ENCODE measurements at regions not wholly inside any gene's neighbourhood (a gene's known extent, or its start where the extent isn't known, plus 50 kb on each side); places are given as distances from the start of the nearest gene placed in this dataset.
A peak's percentile ranks its signal among the peaks of the same experiment; 100 is the strongest.
"Not testable (repeated sequence)": the region's sequence is repeated elsewhere in the genome, so short reads cannot be mapped to it uniquely, and the experiment has no call there.

DNA sequence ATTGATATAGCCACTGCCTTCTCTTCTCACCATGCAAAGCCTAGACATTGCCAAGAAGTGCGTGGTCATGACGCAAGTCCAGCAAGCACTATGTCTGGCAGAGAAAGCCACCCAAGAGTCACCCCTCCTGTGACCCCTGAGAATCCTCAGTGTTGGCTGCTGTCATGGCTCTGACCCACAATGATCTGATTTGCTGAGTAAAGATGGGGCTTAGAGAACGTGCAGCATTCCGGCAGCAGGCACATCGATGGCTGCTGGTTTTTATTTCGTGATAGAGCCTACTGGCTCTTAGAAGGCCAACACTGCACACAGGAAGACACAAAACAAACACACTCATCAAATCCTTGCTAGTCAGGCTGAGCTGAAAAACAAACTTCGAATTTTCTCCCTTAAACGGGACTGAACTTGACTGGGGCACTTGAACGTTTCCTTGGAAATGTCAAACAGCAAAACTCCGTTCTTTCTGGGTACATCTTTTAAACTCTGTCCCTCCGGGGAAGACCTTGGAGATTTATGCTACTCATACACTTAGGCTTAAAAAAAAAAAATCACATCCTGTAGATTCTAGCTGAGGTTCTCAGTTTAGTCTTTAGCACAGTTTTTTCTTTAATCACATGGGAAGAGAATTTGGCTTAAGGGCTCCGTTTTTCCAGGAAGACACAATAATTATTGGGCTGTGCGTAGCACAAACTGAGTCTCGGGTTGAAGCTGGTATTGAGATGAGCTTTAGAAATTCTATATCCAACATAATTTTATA is 88.2 kb upstream of the BASP1 start:
- H2AFZ ChIP-seq (ENCODE audit: low read length), result no peak overlapping the region
- DNase-seq, result no peak
- no peaks in the 10 kb centered on the region for H3K4me1 ChIP-seq (ENCODE audit: low read length)
- no peak overlapping the region for H3K4me2 ChIP-seq (ENCODE audit: low read depth, low read length, poor library complexity, severe bottlenecking)
- no peaks in the 10 kb centered on the region for H3K9me2 ChIP-seq (replicated peaks; ENCODE audit: insufficient read depth, low read length)
- no peak overlapping the region for H3K4me3 ChIP-seq (ENCODE audit: low read length)
- no peaks in the 10 kb centered on the region for H3K79me2 ChIP-seq (ENCODE audit: low read length)
- no peaks in the 10 kb centered on the region for H3K27me3 ChIP-seq (ENCODE audit: low read length)
- H3K36me3 ChIP-seq (ENCODE audit: insufficient read depth, low read length), result no peaks in the 10 kb centered on the region
- H3K9me3 ChIP-seq (ENCODE audit: low read length), result no peaks in the 10 kb centered on the region
- H4K20me1 ChIP-seq (ENCODE audit: insufficient read depth, low read depth, low read length), result no peaks in the 10 kb centered on the region
- H3K9ac ChIP-seq (ENCODE audit: low read length), result no peak overlapping the region
- H3K27ac ChIP-seq (ENCODE audit: low read length), result no peak overlapping the region

GRCh38 chr5:17130302-17130701 is 87.1 kb upstream of the BASP1 start:
- H3K79me2 ChIP-seq (ENCODE audit: low read length); H3K27me3 ChIP-seq (ENCODE audit: low read length); DNase-seq; H3K9ac ChIP-seq (ENCODE audit: low read length); H3K27ac ChIP-seq (ENCODE audit: low read length); H3K9me3 ChIP-seq (ENCODE audit: low read length); H3K36me3 ChIP-seq (ENCODE audit: insufficient read depth, low read length); H3K4me2 ChIP-seq (ENCODE audit: low read depth, low read length, poor library complexity, severe bottlenecking); H2AFZ ChIP-seq (ENCODE audit: low read length); H3K4me3 ChIP-seq (ENCODE audit: low read length); H3K9me2 ChIP-seq (replicated peaks; ENCODE audit: insufficient read depth, low read length); H4K20me1 ChIP-seq (ENCODE audit: insufficient read depth, low read depth, low read length); H3K4me1 ChIP-seq (ENCODE audit: low read length): not testable (repeated sequence)

DNA sequence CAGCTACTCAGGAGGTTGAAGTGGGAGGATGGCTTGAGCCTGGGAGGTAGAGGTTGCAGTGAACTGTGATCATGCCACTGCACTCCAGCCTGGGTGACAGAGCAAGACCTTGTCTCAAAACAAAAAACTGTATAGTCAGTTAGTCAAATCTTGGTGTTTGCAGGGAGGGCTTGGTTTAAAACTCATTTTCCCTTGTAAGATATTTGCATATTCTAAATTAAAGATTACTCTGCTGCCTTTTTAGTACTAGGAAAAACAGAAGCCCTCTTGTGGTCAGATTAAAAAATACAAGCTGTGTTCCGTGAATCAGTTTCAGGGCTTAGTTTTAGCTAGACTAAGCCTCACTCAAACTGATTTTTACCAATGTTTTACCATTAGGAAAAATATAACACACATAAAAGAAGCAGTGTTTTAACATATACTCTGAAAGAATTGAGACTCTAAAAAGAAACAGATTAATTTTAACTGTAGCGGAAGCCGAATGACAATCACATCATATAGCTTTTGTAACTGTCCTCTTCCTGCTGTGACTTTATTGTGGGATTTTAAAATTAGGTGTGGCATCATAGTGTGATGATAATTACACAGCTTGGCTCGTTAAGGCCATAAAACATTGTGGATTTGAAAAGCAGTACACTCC is 84.9 kb upstream of the BASP1 start:
- H3K9me2 ChIP-seq (replicated peaks; ENCODE audit: insufficient read depth, low read length), result no peaks in the 10 kb centered on the region
- no peak overlapping the region for H3K27ac ChIP-seq (ENCODE audit: low read length)
- no peak overlapping the region for H3K4me2 ChIP-seq (ENCODE audit: low read depth, low read length, poor library complexity, severe bottlenecking)
- H3K9me3 ChIP-seq (ENCODE audit: low read length), result no peaks in the 10 kb centered on the region
- no peak overlapping the region for H2AFZ ChIP-seq (ENCODE audit: low read length)
- no peaks in the 10 kb centered on the region for H4K20me1 ChIP-seq (ENCODE audit: insufficient read depth, low read depth, low read length)
- H3K27me3 ChIP-seq (ENCODE audit: low read length), result no peaks in the 10 kb centered on the region
- no peak overlapping the region for H3K9ac ChIP-seq (ENCODE audit: low read length)
- no peak overlapping the region for H3K4me3 ChIP-seq (ENCODE audit: low read length)
- H3K36me3 ChIP-seq (ENCODE audit: insufficient read depth, low read length), result no peaks in the 10 kb centered on the region
- DNase-seq, result peak; percentile 77
- no peaks in the 10 kb centered on the region for H3K4me1 ChIP-seq (ENCODE audit: low read length)
- H3K79me2 ChIP-seq (ENCODE audit: low read length), result no peaks in the 10 kb centered on the region

GRCh38 chr5:17135050-17135449 is 82.4 kb upstream of the BASP1 start:
- H3K9ac ChIP-seq (ENCODE audit: low read length), result no peak overlapping the region
- no peak overlapping the region for H3K27ac ChIP-seq (ENCODE audit: low read length)
- no peak overlapping the region for H2AFZ ChIP-seq (ENCODE audit: low read length)
- no peak overlapping the region for H3K4me3 ChIP-seq (ENCODE audit: low read length)
- H3K36me3 ChIP-seq (ENCODE audit: insufficient read depth, low read length), result no peaks in the 10 kb centered on the region
- H3K27me3 ChIP-seq (ENCODE audit: low read length), result no peaks in the 10 kb centered on the region
- H3K4me1 ChIP-seq (ENCODE audit: low read length), result no peaks in the 10 kb centered on the region
- no peak overlapping the region for H3K4me2 ChIP-seq (ENCODE audit: low read depth, low read length, poor library complexity, severe bottlenecking)
- no peaks in the 10 kb centered on the region for H3K9me3 ChIP-seq (ENCODE audit: low read length)
- no peaks in the 10 kb centered on the region for H3K79me2 ChIP-seq (ENCODE audit: low read length)
- no peaks in the 10 kb centered on the region for H3K9me2 ChIP-seq (replicated peaks; ENCODE audit: insufficient read depth, low read length)
- DNase-seq, result no peak
- H4K20me1 ChIP-seq (ENCODE audit: insufficient read depth, low read depth, low read length), result no peaks in the 10 kb centered on the region

GRCh38 chr5:17143335-17143734 is 74.1 kb upstream of the BASP1 start:
- Histone ChIP-seq H3K9me3 (ENCODE audit: low read length) (no peaks in the 10 kb centered on the region), H3K4me2 (ENCODE audit: low read depth, low read length, poor library complexity, severe bottlenecking) (no peak overlapping the region), H3K27ac (ENCODE audit: low read length) (no peak overlapping the region), H3K9ac (ENCODE audit: low read length) (no peak overlapping the region), H3K9me2 (replicated peaks; ENCODE audit: insufficient read depth, low read length) (no peaks in the 10 kb centered on the region), H2AFZ (ENCODE audit: low read length) (no peak overlapping the region), H3K36me3 (ENCODE audit: insufficient read depth, low read length) (no peaks in the 10 kb centered on the region), H3K79me2 (ENCODE audit: low read length) (no peaks in the 10 kb centered on the region), H3K4me3 (ENCODE audit: low read length) (no peak overlapping the region), H3K27me3 (ENCODE audit: low read length) (no peaks in the 10 kb centered on the region), H3K4me1 (ENCODE audit: low read length) (no peaks in the 10 kb centered on the region), H4K20me1 (ENCODE audit: insufficient read depth, low read depth, low read length) (no peaks in the 10 kb centered on the region)
- no peak for DNase-seq

GRCh38 chr5:17146280-17146841 is 71.1 kb upstream of the BASP1 start:
- Histone ChIP-seq H3K79me2 (ENCODE audit: low read length) (no peaks in the 10 kb centered on the region), H3K27me3 (ENCODE audit: low read length) (no peaks in the 10 kb centered on the region), H3K4me3 (ENCODE audit: low read length) (no peak overlapping the region), H2AFZ (ENCODE audit: low read length) (no peak overlapping the region), H3K4me2 (ENCODE audit: low read depth, low read length, poor library complexity, severe bottlenecking) (no peak overlapping the region), H3K9me2 (replicated peaks; ENCODE audit: insufficient read depth, low read length) (no peaks in the 10 kb centered on the region), H3K9me3 (ENCODE audit: low read length) (no peaks in the 10 kb centered on the region), H3K36me3 (ENCODE audit: insufficient read depth, low read length) (no peaks in the 10 kb centered on the region), H3K27ac (ENCODE audit: low read length) (no peak overlapping the region), H3K9ac (ENCODE audit: low read length) (no peak overlapping the region), H4K20me1 (ENCODE audit: insufficient read depth, low read depth, low read length) (no peaks in the 10 kb centered on the region), H3K4me1 (ENCODE audit: low read length) (no peaks in the 10 kb centered on the region)
- no peak for DNase-seq

- H4K20me1 ChIP-seq (ENCODE audit: insufficient read depth, low read depth, low read length), result no peaks in the 10 kb centered on the region
- H3K27me3 ChIP-seq (ENCODE audit: low read length), result no peaks in the 10 kb centered on the region
- H3K9me2 ChIP-seq (replicated peaks; ENCODE audit: insufficient read depth, low read length), result no peaks in the 10 kb centered on the region
- H3K4me1 ChIP-seq (ENCODE audit: low read length), result no peaks in the 10 kb centered on the region
- H3K9ac ChIP-seq (ENCODE audit: low read length), result no peak overlapping the region
- no peak overlapping the region for H3K27ac ChIP-seq (ENCODE audit: low read length)
- H3K79me2 ChIP-seq (ENCODE audit: low read length), result no peaks in the 10 kb centered on the region
- no peak overlapping the region for H3K4me3 ChIP-seq (ENCODE audit: low read length)
- no peak overlapping the region for H2AFZ ChIP-seq (ENCODE audit: low read length)
- no peak overlapping the region for H3K4me2 ChIP-seq (ENCODE audit: low read depth, low read length, poor library complexity, severe bottlenecking)
- DNase-seq, result no peak
- H3K36me3 ChIP-seq (ENCODE audit: insufficient read depth, low read length), result no peaks in the 10 kb centered on the region
- no peaks in the 10 kb centered on the region for H3K9me3 ChIP-seq (ENCODE audit: low read length)
These were observed 70.3 kb upstream of the BASP1 start for GRCh38 chr5:17147170-17147569.

DNA sequence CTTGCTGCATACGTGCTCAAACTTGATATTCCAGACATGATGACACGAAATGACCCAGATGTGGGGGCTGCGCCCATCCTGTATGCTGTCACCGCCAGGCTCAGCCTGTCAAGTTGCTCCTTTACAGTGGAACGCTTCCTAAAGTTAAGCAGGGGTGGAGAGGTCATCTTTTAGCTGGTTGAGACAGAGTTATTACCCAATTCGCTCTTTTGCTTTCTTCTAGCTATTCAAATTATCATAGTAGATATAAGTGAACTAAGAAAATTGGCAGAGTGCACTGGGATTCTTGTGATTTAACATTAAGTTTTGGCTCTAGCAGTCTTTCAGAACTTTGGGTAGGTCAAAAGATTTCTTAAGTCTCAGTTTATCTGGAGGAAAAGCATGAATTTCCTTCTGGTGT is 69.8 kb upstream of the BASP1 start:
- Histone ChIP-seq H4K20me1 (ENCODE audit: insufficient read depth, low read depth, low read length) (no peaks in the 10 kb centered on the region), H3K27me3 (ENCODE audit: low read length) (no peaks in the 10 kb centered on the region), H3K36me3 (ENCODE audit: insufficient read depth, low read length) (no peaks in the 10 kb centered on the region)

More for the DNA sequence above, 69.8 kb upstream of the BASP1 start:
- DNase-seq, result no peak
- H3K9me3 ChIP-seq (ENCODE audit: low read length), result no peaks in the 10 kb centered on the region
- H3K9ac ChIP-seq (ENCODE audit: low read length), result no peak overlapping the region
- H3K27ac ChIP-seq (ENCODE audit: low read length), result no peak overlapping the region
- no peaks in the 10 kb centered on the region for H3K9me2 ChIP-seq (replicated peaks; ENCODE audit: insufficient read depth, low read length)
- no peak overlapping the region for H2AFZ ChIP-seq (ENCODE audit: low read length)
- no peaks in the 10 kb centered on the region for H3K4me1 ChIP-seq (ENCODE audit: low read length)
- no peak overlapping the region for H3K4me2 ChIP-seq (ENCODE audit: low read depth, low read length, poor library complexity, severe bottlenecking)
- H3K4me3 ChIP-seq (ENCODE audit: low read length), result no peak overlapping the region
- no peaks in the 10 kb centered on the region for H3K79me2 ChIP-seq (ENCODE audit: low read length)
